SK-N-SH (cell line): ENCODE measurements at regions not wholly inside any gene's neighbourhood (a gene's known extent, or its start where the extent isn't known, plus 50 kb on each side); places are given as distances from the start of the nearest gene placed in this dataset.

Experiments used
- CTCF ChIP-seq: fragments of 200-600 bp; sonication (generic); IDR thresholded peaks from 2 replicates; pipeline ENCODE4 v1.6.1; 2017; ENCODE audit warnings: antibody characterized with exemption, mild to moderate bottlenecking, moderate library complexity
- FOXM1 ChIP-seq: IDR thresholded peaks from 2 replicates; pipeline ENCODE4 v1.4.0; 2012; ENCODE audit warnings: low read depth, mild to moderate bottlenecking
- POLR2AphosphoS5 ChIP-seq: IDR thresholded peaks from 2 replicates; pipeline ENCODE4 v1.6.1; 2012; ENCODE audit warnings: low read depth, low read length
- RCOR1 ChIP-seq: fragments of 150-350 bp; IDR thresholded peaks from 2 replicates; pipeline ENCODE4 v1.6.1; 2017; ENCODE audit warnings: antibody characterized with exemption, low read length

GRCh38 chr1:81452693-81453366 is 347.9 kb upstream of the ADGRL2 start:
- TF ChIP-seq RCOR1 (no peak), CTCF (no peak), POLR2AphosphoS5 (no peak), FOXM1 (no peak)
